Right ventricle myocardium inferior (tissue), 1 donor: ENCODE measurements at regions not wholly inside any gene's neighbourhood (a gene's known extent, or its start where the extent isn't known, plus 50 kb on each side); places are given as distances from the start of the nearest gene placed in this dataset.

Source experiments
- ATAC-seq: fragments of 200-7000 bp; cut with Tn5 transposase; one replicate; pipeline ENCODE4 v1.9.1; 2020; ENCODE audit warnings: mild to moderate bottlenecking, moderate library complexity
- DNase-seq: peaks from one replicate; pipeline ENCODE4 v3.0.0; 2021; ENCODE audit errors: missing footprints
- intact Hi-C: fragments of 100-400 bp; cut with DNase I; formaldehyde crosslinking; loops from one replicate; pipeline ENCODE4 v1.11.0; 2022
- donor health status: DM: no; HTN: yes; CAD: no; lungs with severe emphysema.

GRCh38 chr5:74352256-74352655, 288.3 kb downstream of the ENC1 start:
- no peak for DNase-seq
- no peak for ATAC-seq
- intact Hi-C loops, result no loop called here

- intact Hi-C loops, result no loop called here
- ATAC-seq (no peak), DNase-seq (no peak)
Observed at GRCh38 chr5:74342948-74343682, 297.4 kb downstream of the ENC1 start.

GRCh38 chr5:74342182-74342581, 298.3 kb downstream of the ENC1 start:
- ATAC-seq (no peak), DNase-seq (no peak)
- intact Hi-C loops, result no loop called here

- ATAC-seq, result no peak
- intact Hi-C loops, result no loop called here
- no peak for DNase-seq
Observed at GRCh38 chr5:74341221-74341620, 299.3 kb downstream of the ENC1 start.

GRCh38 chr5:74340476-74340875, 300.1 kb downstream of the ENC1 start:
- DNase-seq (no peak), ATAC-seq (no peak)
- intact Hi-C loops, result no loop called here

GRCh38 chr5:74337984-74338310, 302.6 kb downstream of the ENC1 start:
- intact Hi-C loops, result no loop called here
- no peak for ATAC-seq
- no peak for DNase-seq

GRCh38 chr5:74337254-74337983, 303.1 kb downstream of the ENC1 start:
- no peak for ATAC-seq
- DNase-seq, result no peak
- intact Hi-C loops, result no loop called here

- DNase-seq, result no peak
- ATAC-seq, result no peak
- intact Hi-C loops, result no loop called here
Observed at GRCh38 chr5:74336297-74336696, 304.2 kb downstream of the ENC1 start.

- intact Hi-C loops, result no loop called here
- DNase-seq, result no peak
Observed at GRCh38 chr5:74334762-74335384, 305.7 kb downstream of the ENC1 start.

GRCh38 chr5:74334062-74334761, 306.3 kb downstream of the ENC1 start:
- intact Hi-C loops, result no loop called here
- DNase-seq (no peak), ATAC-seq (no peak)

More at GRCh38 chr5:74334762-74335384, 305.7 kb downstream of the ENC1 start:
- no peak for ATAC-seq

- intact Hi-C loops, result no loop called here
- ATAC-seq (no peak), DNase-seq (no peak)
Observed at GRCh38 chr5:74333430-74333829, 307.1 kb downstream of the ENC1 start.

GRCh38 chr5:74332682-74333081, 307.8 kb downstream of the ENC1 start:
- intact Hi-C loops, result no loop called here
- ATAC-seq (no peak), DNase-seq (no peak)

- intact Hi-C loops, result no loop called here
- no peak for DNase-seq
- ATAC-seq, result no peak
Observed at GRCh38 chr5:74332006-74332405, 308.5 kb downstream of the ENC1 start.

- intact Hi-C loops, result no loop called here
- ATAC-seq, result no peak
- no peak for DNase-seq
Observed at GRCh38 chr5:74328221-74328630, 312.3 kb downstream of the ENC1 start.

GRCh38 chr5:74327339-74327685, 313.2 kb downstream of the ENC1 start:
- no peak for ATAC-seq
- no peak for DNase-seq
- intact Hi-C loops, result no loop called here

- ATAC-seq (no peak), DNase-seq (no peak)
- intact Hi-C loops, result no loop called here
Observed at GRCh38 chr5:74326571-74327338, 313.8 kb downstream of the ENC1 start.

- ATAC-seq (no peak), DNase-seq (no peak)
- intact Hi-C loops, result no loop called here
Observed at GRCh38 chr5:74325866-74326265, 314.7 kb downstream of the ENC1 start.

- no peak for DNase-seq
- ATAC-seq, result no peak
- intact Hi-C loops, result no loop called here
Observed at GRCh38 chr5:74324556-74324955, 316.0 kb downstream of the ENC1 start.

- no peak for ATAC-seq
- intact Hi-C loops, result no loop called here
Observed at GRCh38 chr5:74322944-74323343, 317.6 kb downstream of the ENC1 start.

More at GRCh38 chr5:74322944-74323343, 317.6 kb downstream of the ENC1 start:
- no peak for DNase-seq
